Left lobe of liver (tissue), 2 donors: ENCODE measurements at regions not wholly inside any gene's neighbourhood (a gene's known extent, or its start where the extent isn't known, plus 50 kb on each side); places are given as distances from the start of the nearest gene placed in this dataset.

ENCODE experiments used
- ATAC-seq: fragments of 200-7000 bp; cut with Tn5 transposase; one replicate; pipeline ENCODE4 v1.9.1; 2020; ENCODE audit warnings: mild to moderate bottlenecking, moderate library complexity
- DNase-seq: peaks from one replicate; pipeline ENCODE4 v3.0.0-alpha.2; 2020; ENCODE audit warnings: low spot score
- donor health status: DM: no; HTN: no; CAD: no; lungs with moderate emphysema.
- donor health status: DM: no; HTN: yes; CAD: no.

DNA sequence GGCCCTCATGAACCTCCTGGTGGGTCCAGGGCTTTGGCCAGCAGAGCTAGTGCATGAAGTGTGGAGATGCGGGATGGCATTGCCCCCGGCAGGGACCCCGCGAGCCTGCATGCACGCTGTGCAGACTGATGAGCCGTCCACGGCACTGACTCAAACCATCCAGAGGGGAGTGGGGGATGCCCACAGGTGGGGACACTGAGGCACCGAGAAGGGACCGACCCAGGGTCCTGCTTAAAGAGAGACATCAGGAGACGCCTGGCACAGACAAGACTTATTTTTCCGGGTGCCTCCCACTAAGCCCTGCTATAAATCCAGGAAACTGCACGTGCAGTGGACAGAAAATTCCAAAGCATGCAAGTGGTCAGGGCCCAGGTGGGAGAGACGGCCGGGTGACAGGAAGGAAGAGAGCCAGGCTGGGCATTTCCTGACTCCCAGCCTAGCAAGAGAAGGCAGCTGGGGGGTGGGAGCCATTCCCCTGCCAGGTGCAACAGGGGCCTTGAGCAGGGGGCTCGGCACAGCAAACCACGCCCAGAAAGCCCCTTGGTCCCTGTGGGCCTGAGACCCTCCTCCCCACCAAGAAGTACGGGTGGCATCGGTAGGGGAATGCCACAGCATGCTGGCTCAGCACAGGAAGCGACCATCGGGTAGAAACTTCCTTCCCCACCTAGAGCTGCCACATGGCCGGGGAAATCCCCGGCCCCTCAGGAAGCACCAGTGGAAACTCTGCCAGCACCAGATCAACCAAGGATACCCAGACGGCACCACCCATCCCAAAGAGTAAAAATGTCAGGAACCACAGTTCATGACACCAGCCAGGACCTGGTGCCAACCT, 91.5 kb downstream of the FOXL3 start:
- ATAC-seq = no peak
- peak; percentile 33 for DNase-seq

DNA sequence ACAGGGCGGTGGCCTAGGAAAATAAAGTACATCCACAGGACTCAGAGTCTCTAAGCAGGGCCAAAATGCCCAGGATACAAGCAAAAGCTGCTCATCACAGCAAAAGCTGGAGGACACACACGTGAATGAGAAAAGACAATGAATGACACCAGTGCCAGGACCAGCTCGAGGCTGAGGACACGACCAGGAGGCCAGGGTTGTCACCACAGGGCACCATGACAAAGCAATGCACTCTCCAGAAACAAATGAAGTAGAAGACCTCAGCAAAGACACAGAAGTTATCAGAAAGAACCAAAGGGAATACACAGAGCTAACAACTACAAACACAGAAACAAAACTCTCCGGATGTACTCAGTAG, 92.1 kb downstream of the FOXL3 start:
- DNase-seq = no peak

DNA sequence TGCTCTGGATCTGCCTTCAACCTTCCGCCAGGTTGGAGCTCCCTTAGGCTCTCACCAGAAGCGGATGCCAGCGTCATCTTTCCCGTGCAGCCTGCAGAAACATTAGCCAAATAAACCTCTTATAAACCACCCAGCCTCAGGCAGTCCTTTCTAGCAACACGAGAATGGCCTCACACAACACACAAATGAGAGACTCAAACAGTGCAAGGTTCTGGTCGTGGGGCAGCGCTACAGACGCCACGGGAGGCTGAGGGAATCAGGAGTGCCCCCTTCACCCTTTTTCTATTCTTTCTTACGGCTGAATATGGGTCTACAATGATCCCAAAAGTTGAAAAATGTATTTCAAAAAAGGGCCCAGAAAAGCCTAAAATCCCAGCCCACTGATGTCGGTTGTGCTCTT, 96.4 kb downstream of the FOXL3 start:
- no peak for DNase-seq
- ATAC-seq = no peak

More for the DNA sequence above, 92.1 kb downstream of the FOXL3 start:
- ATAC-seq = no peak

DNA sequence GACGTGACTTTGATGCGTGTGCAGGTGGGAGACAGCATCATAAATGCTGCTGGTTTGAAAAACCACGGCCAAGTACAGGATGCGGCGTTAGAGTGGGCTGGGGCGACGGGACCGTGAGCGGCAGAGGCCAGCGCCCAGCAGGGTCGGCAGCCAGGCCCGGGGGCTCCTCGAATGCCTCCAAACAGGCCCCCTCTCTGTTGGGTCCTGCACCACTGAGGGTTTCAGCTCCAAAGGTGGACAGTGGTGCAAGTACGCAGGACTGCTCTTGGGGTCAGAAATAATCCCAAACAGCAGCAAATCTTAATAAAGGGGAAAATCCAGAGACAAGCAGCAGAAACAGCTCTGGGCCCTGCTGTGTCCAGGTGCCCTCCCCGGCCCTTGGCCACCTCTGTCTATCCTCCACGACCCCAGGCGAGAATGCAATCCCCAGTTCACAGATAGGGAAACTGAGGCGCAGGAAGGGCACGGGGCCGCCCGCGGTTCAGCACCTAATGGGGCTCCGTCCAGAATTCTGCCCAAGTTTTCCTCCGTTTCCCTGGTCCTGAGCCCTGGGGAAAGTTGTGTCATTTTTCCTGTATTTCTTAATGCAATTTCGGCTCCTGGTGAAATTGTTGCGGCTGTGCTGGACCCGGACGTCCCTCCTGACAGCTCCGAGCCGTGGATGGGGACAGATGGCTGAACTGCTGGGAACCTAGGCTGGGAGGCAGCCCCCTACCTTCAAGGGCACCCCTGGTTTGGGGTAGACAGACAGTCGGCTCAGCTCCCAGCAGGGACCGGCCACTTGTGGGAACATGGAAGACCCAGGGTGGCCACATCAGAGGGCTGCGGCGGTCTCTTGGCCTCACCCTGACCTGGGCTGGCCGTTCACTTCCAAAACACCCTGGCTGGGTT, 97.4 kb downstream of the FOXL3 start:
- ATAC-seq (no peak), DNase-seq (peak; percentile 35)

DNA sequence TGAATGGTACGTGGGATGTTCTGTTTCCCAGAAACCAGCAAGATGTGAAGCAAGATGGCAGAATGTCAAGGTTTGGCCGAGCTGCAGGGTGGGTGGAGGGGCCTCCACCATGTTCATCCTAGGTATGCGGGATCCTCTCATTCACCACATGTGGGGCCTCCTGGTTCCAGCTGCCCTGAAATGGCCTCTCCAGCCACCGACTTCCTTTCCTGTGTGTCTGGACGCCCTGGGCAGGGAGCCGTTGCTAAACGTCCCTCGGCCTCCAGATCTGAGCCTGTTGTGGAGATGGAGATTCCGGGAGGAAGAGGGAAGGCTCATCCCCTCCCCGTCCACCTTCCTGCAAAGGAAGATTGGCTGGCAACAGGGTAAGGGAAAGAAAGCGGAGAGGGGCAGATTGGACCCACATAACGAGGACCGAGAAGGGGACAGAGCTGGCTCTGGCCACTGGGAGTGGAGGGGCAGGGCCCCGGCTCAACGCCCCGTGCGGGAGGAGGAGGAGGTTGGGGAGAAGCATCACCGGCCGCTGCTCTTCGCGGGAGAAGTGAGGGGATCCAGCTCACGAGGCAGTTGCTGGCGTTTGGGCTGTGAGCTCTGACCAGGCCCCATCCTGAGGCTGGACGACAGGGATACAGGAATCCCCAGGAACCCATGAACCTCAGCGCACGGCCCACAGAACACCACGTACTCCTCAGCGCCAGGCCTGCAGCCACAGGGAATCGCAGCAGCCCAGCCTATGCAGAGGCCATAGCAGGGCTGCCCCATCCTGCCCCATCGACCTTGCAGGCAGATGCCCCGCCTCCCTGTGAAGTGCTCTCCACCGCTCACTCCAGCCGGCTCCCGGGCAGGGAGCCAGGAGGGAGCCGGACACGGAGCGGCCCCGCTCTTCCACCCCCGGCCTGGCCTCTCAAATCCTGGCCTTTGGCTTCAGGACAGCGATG, 98.3 kb downstream of the FOXL3 start:
- ATAC-seq = peak; percentile 24

DNA sequence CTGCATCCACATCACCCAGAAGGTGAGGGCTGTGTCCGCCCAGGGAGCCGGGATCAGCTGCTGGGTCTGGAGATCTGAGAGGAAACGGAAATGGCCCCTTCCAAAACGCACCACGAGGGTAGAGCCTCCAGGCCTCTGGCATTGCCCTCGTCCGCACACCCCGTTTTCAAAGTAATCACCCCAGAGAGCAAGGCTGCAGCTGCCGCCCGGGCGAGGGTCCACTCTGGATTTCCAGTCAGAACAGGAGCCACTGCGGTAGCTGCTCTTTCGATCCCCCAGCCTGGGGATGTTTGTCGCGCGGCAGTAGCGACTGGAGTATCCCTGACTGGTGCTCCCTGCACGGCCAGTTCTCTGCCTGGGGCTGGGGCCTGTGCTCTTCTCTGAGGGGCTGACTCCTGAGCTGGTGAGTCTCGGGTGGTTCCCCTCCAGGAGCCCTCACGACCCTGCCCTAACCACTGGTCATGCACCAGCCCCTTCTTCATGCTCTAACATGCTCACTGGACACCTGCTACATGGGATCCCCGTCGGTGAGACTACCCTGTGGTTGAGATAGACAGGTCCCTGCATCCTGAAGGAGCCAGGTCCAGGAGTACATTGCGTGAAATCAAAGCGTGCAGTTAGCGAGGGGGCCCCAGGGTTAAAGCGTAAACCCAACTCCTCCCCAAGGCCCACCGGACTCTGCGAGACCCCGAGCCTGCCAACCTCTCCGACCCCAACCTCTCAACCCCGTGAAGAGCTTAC, 99.2 kb downstream of the FOXL3 start:
- DNase-seq = no peak
- ATAC-seq = no peak

More for the DNA sequence above, 98.3 kb downstream of the FOXL3 start:
- DNase-seq = peak; percentile 36

DNA sequence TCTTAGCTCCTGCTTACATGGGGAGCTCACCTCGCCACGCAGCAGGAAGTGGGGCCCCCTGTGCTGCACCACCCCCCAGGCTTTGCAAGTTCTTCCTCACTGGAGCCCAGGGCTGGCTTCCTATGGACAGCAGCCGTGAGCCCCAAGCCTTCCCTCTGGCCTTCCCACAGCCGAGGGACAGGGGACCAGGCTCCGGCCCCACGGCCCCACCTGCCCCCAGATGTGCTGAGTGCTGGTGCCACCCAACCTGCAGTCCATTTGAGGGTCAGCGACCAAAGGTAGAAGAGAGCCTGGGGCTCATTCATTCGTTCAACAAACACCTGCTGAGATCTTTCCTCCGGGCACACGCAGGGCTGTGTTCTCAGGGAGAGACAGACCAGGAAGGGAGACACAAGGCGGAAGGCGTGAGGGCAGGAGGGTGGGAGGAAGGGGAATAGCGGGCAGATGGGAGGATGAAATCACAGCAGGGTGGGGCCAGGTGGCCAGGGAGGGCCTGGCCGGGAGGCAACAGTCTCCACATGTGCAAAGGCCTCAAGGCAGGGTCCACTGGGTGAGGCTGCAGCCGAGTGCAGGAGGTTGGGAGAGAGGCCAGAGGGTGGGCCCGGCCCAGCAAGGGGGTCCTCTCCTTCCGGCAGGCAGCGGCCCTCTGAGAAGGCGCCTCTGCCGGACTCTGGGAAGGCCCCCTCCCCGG, 100.1 kb downstream of the FOXL3 start:
- DNase-seq = peak; percentile 39

DNA sequence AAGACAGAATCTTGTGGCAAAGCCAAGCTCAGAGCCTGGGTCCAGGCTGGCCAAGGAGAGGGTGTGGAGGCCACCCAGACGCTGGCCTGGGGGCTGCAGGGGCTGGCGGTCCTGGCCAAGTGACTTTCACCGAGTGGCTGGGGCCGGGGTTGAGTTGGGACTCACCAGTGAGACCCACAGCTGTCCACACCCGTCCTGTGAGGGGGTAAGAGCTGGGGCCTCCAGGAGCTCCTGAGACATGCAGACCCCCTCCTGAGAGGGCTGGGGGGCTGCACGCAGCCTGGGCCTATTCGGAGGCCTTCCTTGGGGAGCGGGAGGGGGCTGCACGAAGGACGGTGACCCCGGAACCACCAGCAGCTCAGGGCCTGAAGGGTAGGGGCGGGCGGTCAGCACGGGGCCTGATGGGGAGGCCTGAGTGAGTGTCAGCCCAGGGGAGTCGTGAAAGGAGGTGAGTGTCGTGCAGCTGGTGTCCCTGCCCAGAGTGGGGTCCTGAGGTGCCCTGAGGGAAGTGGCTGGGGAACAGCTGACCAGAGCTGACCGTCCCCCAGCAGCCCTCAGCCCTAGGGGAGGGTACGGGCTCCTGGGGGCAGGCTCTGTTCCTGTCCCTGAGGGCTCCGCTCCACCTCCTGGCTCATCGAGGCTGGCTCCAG, 100.9 kb downstream of the FOXL3 start:
- ATAC-seq (no peak), DNase-seq (peak; percentile 31)

More for the DNA sequence above, 100.1 kb downstream of the FOXL3 start:
- no peak for ATAC-seq

DNA sequence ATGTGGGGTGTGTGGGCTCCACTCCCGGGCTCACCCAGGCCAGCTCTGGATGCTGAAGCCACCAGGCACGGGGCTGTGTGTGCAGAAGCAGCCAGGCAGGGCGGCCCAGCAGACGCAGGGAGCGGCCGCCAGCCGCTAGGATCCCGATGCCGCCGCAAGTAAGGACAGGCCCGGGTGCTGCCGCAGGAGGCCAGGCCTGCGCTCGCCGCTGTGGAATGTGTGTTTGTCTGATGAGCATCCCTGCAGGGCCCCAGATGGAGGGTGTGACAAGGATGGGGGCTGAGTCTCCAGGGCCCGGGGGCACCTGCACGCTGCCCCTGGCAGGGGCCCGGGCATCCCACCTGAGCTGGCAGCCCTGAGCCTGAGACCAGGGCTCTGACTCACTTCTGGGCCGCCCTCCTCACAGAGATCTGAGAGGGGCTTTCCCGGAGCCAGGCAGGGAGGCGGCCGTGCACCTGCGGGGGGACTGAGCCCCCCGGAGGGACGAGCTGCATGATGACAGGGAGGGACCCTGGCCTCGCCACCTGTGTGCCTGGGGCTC, 101.5 kb downstream of the FOXL3 start:
- DNase-seq = peak; percentile 35
- ATAC-seq = no peak

DNA sequence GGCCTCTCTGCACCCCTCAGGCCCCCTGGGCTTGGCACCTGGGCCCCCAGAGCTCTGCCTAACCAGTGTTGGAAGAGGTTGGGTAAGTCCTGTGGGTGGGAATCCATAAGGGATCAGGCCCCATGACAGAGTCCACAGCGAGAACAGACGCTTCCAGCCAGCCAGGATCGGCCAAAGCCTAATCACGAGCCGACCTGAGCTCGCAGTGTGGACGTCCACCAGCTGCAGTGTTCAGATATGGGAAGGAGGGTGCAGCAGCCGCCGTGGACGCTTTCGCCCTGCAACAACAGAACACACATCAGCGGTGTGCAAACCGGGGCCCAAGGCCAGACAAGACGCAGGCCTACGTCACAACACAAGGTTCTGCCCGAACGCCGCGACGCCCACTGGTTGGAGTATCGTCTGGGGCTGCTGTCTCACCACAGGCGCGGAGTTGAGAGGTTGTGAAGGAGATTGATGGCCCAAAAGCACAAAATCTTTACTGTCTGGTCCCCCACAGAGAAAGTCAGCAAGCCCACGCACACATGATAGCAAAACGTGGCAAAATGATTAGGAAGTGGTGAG, 102.1 kb downstream of the FOXL3 start:
- ATAC-seq (no peak), DNase-seq (peak; percentile 35)

DNA sequence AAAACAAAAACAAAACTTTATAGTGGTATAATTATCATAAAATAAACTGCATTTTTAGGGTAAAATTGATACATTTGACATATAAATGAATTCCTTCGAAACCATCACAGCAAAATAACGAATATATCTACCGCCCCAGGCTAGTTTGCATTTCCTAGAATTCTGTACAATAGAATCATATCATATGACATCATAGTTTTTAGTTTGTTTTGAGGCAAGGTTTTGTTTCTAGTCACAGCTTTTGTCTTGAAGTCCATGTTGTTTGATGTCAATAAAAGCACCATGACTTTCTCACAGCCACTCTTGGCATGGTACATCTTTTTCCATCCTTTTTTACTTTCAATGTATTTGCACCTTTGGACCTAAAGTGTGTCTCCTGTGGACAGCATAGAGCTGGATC, 102.9 kb downstream of the FOXL3 start:
- DNase-seq (no peak), ATAC-seq (no peak)

DNA sequence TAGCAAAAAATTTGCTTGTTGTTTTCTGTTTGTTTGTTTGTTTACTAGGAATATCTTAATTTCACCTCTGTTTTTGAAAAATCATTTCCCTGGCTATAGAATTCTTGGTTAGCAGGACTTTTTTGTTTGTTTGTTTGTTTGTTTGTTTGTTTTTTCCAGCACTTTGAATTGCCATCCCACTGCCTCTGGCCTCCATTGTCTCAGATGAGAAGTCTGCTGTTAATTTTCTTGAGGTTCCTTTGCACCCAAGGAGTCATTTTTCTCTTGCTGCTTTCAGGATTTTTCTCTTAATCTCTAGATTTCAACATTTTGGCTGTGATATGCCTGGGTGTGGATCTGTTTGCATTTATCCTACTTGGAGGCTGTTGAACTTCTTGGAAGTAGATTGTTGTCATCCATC, 105.7 kb downstream of the FOXL3 start:
- ATAC-seq (no peak), DNase-seq (no peak)

DNA sequence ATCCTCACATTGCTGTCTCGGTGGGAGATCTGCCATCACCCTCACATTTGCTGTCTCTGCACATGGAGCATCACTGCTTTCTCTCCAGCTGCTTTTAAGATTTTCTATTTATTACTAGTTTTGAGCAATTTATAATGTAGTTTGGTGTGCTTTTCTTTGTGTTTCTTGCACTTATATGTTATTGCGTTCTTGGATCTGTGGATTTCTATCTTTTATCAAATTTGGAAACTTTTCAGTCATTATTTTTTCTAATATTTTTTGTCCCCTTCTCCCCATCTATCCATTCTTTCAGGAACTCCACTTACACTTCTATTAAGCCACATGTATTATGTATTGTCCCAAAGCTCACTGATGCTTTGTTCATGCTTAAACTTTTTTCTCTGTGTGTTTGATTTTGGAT, 108.9 kb downstream of the FOXL3 start:
- DNase-seq (no peak), ATAC-seq (no peak)

DNA sequence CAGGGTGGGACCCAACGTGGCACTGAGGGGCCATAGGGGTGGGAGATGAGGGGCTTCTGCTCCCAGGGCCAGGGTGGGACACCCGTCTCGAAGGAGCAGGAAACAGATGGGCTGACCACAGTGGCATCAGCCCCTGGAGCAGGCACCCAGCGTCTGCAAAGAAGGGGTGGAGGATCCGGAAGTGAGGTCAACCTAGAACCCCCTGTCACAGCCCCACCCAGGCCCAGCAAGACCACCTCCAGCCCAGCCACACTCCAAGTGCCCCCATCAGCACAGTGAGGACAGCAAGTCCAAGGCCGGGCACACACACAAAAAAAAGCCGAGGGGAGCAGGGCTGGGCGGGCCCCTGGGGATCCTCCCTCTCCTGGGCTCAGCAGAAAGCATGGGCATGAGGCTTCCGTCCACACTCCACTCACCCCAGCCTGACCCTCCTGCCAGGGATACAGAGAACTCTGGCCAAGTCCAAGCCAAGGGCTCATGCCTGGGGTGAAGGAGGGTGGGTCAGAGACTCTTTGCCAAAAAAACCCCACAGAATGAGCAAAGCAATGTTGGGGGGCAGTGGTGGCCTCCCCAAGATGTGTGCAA, 111.0 kb downstream of the FOXL3 start:
- ATAC-seq (no peak), DNase-seq (no peak)

DNA sequence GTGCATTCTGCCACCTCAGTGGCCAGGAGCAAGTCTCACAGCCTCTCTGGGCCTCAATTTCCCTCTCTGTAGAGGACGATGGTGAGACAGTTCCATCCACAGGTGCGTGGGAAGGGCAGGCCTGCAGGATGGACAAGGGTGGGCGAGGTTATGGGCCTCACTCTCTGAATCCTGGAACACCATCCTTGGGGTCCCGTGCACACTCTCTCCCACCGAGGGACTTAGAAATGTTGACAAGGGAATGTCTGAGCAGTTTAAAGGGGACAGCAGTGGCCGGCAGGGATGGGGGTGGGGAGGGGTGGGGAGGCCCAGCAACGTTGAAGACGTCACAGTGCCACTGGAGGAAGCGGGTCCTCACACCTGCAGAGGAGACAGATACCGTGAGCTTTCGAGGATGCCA, 111.5 kb downstream of the FOXL3 start:
- ATAC-seq (no peak), DNase-seq (no peak)

DNA sequence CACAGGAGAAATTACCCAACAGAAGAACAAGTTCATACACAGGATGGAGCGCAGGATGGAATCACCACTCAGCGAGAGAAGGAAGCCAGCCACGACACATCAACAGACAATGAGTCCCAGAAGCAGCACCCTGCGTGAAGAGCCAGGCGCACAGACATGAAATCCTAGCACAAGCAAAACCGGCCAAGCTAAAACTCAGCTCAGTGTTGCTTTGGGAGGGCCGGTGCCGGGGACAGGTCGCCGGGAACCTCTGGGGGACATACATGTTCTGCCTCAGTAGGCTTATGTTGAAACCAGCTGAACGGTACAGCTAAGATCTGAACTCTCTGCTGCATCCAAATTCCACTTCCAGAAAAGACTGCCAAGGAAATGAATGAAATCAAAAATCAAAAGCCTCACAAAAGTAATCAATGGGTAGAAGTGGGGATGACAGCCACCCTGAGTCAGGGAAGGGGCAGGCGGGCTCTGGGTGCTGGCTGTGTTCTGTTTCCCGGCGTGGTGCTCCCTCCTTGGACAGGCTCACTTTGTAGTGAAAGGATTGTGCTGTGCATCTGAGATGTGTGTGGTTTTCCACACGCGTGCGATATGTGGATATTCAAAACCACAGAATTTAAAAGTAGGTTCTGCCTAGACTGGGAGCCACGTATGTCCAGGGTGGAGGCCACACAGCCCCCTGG, 114.7 kb downstream of the PDGFA start:
- DNase-seq = no peak

DNA sequence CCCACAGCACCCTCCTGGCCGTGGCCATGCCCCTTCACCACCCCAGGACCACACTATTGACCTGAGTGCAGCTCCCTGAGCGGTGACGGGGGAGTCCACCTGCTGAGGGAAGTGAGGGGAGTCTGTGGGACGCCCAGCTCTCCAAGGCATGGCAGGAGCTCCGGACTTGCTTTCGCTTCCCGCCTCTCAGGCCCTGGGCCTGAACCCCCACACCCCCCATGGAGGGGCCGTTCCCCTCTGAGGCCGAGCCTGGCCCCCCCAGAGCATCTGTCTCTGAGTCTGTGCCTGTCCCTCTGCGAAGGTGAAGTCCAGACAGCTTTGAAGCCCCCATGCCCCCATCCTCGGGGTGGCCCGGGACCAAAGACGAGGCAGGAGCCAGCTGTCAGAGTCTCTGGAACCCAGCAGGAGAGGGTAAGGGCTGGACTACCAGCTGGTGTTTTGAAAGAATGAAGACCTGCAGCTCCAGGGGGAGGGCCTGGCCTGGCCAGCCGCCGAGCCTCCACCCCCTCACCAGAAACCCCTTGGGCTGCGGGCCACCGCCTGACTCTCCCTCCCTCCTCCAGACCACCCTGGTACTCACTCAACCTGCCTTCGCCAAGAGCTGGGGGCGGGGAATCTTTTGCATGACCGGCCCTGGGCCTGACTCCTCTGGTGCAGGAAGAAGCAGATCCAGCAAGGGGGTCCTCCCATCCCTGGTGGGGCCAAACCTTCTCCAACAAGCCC, 114.0 kb downstream of the PDGFA start:
- ATAC-seq (no peak), DNase-seq (no peak)

More for the DNA sequence above, 114.7 kb downstream of the PDGFA start:
- no peak for ATAC-seq
